A549 (cell line): ENCODE measurements at regions not wholly inside any gene's neighbourhood (a gene's known extent, or its start where the extent isn't known, plus 50 kb on each side); places are given as distances from the start of the nearest gene placed in this dataset.

Experiments
- ATAC-seq, 2 experiments: fragments of 200-7000 bp in 1 of 2; fragments of >200 bp in 1 of 2; cut with Nextera tagmentation in 1 of 2; cut with Tn5 transposase in 1 of 2; 3 replicates each; pipeline versions ENCODE4 v1.8.0 to v1.9.1; 2018 to 2020; ENCODE audit warnings: mild to moderate bottlenecking in 1 of 2, moderate library complexity in 1 of 2
- CTCF ChIA-PET: fragments of 300-600 bp; sonication (Branson Sonifier 250); formaldehyde crosslinking; extraction: SDS; loops from one replicate; lab custom pipeline; 2021; ENCODE audit warnings: antibody characterized with exemption, inconsistent platforms; lab: Yijun Ruan, JAX
- POLR2A ChIA-PET: fragments of 350-600 bp; formaldehyde crosslinking; extraction: SDS; loops from one replicate; lab custom pipeline; 2021; ENCODE audit warnings: antibody characterized with exemption, inconsistent platforms; lab: Yijun Ruan, JAX
- DNase-seq, 2 experiments: peaks; one replicate each; pipeline versions ENCODE4 v3.0.0 to v3.0.0-alpha.2; 2011 to 2016; ENCODE audit warnings: low read depth in 1 of 2, low spot score in 1 of 2
- FAIRE-seq: peaks from 2 replicates; lab custom pipeline; 2011; peaks lifted over from hg19 to GRCh38; lab: Jason Lieb, UNC
- H3K27ac ChIP-seq, 2 experiments: fragments of >200 bp; sonication (Bioruptor Twin); formaldehyde crosslinking; 3 replicates each; pipeline ENCODE4 v1.5.1; 2016 to 2017
- H3K4me1 ChIP-seq: fragments of >200 bp; sonication (Bioruptor Twin); formaldehyde crosslinking; 3 replicates; pipeline ENCODE4 v1.6.1; 2016
- H3K4me2 ChIP-seq: fragments of >200 bp; sonication (Bioruptor Twin); formaldehyde crosslinking; 3 replicates; pipeline ENCODE4 v1.6.1; 2016
- H3K4me3 ChIP-seq: fragments of >200 bp; sonication (Bioruptor Twin); formaldehyde crosslinking; 3 replicates; pipeline ENCODE4 v1.5.1; 2016
- H3K9me3 ChIP-seq: fragments of >200 bp; sonication (Bioruptor Twin); formaldehyde crosslinking; 3 replicates; pipeline ENCODE4 v1.6.1; 2016
- BCL3 ChIP-seq: fragments of >200 bp; sonication (Bioruptor Twin); formaldehyde crosslinking; IDR thresholded peaks from 3 replicates; pipeline ENCODE4 v1.6.1; 2016
- CEBPB ChIP-seq, 2 experiments: fragments of >200 bp in 1 of 2; sonication (Bioruptor Twin) in 1 of 2; formaldehyde crosslinking in 1 of 2; IDR thresholded peaks; 2 replicates each; pipeline ENCODE4 v1.6.1; 2012 to 2016
- EHF ChIP-seq: fragments of 250-450 bp; sonication (Bioruptor Pico); IDR thresholded peaks from 2 replicates; pipeline ENCODE4 v1.5.0; 2020; ENCODE audit warnings: mild to moderate bottlenecking
- EHMT2 ChIP-seq: fragments of 200-600 bp; sonication (generic); IDR thresholded peaks from 2 replicates; pipeline ENCODE4 v1.6.1; 2016; ENCODE audit warnings: antibody characterized with exemption, low read depth, mild to moderate bottlenecking, moderate library complexity
- HDAC2 ChIP-seq: fragments of 200-600 bp; sonication (generic); IDR thresholded peaks from 2 replicates; pipeline ENCODE4 v1.6.1; 2016
- HOXA7 ChIP-seq: fragments of 250-450 bp; sonication (Bioruptor Pico); IDR thresholded peaks from 2 replicates; pipeline ENCODE4 v1.5.0; 2020; ENCODE audit warnings: mild to moderate bottlenecking, moderate library complexity
- KDM1A ChIP-seq: fragments of 200-600 bp; sonication (generic); IDR thresholded peaks from 2 replicates; pipeline ENCODE4 v1.6.1; 2016; ENCODE audit warnings: low read depth, mild to moderate bottlenecking
- KDM5A ChIP-seq: fragments of 200-600 bp; sonication (generic); IDR thresholded peaks from 2 replicates; pipeline ENCODE4 v1.6.1; 2016; ENCODE audit warnings: antibody characterized with exemption, mild to moderate bottlenecking
- MYC ChIP-seq: IDR thresholded peaks from 2 replicates; pipeline ENCODE4 v1.6.1; 2012; ENCODE audit warnings: mild to moderate bottlenecking, inconsistent platforms, low read length, improper control_type of control experiment, borderline replicate concordance
- NFE2L2 ChIP-seq: fragments of 150-350 bp; conservative IDR thresholded peaks from 2 replicates; pipeline ENCODE4 v1.6.1; 2014; ENCODE audit warnings: low read length
- NR3C1 ChIP-seq: fragments of >200 bp; sonication (Bioruptor Twin); formaldehyde crosslinking; IDR thresholded peaks from 3 replicates; pipeline ENCODE4 v1.6.1; 2017
- PHF8 ChIP-seq: fragments of 200-600 bp; sonication (generic); IDR thresholded peaks from 2 replicates; pipeline ENCODE4 v1.6.1; 2016; ENCODE audit warnings: low read depth, mild to moderate bottlenecking, antibody characterized with exemption, moderate library complexity, borderline replicate concordance
- RAD21 ChIP-seq, 2 experiments: fragments of >200 bp in 1 of 2; sonication (Bioruptor Twin) in 1 of 2; formaldehyde crosslinking in 1 of 2; IDR thresholded peaks in 1 of 2; conservative IDR thresholded peaks in 1 of 2; 2 replicates in 1 of 2; 3 replicates in 1 of 2; pipeline ENCODE4 v1.6.1; 2012 to 2018; ENCODE audit warnings: inconsistent platforms in 1 of 2
- RCOR1 ChIP-seq: fragments of 150-350 bp; IDR thresholded peaks from 2 replicates; pipeline ENCODE4 v1.6.1; 2014; ENCODE audit warnings: antibody characterized with exemption, low read length, low read depth
- RFX5 ChIP-seq: fragments of 450-650 bp; IDR thresholded peaks from 2 replicates; pipeline ENCODE4 v1.7.1; 2014; ENCODE audit warnings: antibody characterized with exemption, mild to moderate bottlenecking, moderate library complexity
- RNF2 ChIP-seq: fragments of 200-600 bp; sonication (generic); IDR thresholded peaks from 2 replicates; pipeline ENCODE4 v1.6.1; 2016; ENCODE audit warnings: low read depth, mild to moderate bottlenecking, antibody characterized with exemption, moderate library complexity, borderline replicate concordance
- SMC3 ChIP-seq: fragments of >200 bp; sonication (Bioruptor Twin); formaldehyde crosslinking; IDR thresholded peaks from 3 replicates; pipeline ENCODE4 v1.6.1; 2018; ENCODE audit warnings: inconsistent platforms
- SREBF2 ChIP-seq: fragments of 450-650 bp; IDR thresholded peaks from 2 replicates; pipeline ENCODE4 v1.6.1; 2014; ENCODE audit warnings: mild to moderate bottlenecking, moderate library complexity
- TP53 ChIP-seq: fragments of 250-450 bp; sonication (Bioruptor Pico); IDR thresholded peaks from 2 replicates; pipeline ENCODE4 v1.5.0; 2021; ENCODE audit warnings: mild to moderate bottlenecking, moderate library complexity
- USF2 ChIP-seq: fragments of 450-650 bp; IDR thresholded peaks from 2 replicates; pipeline ENCODE4 v1.6.1; 2014; ENCODE audit warnings: antibody characterized with exemption
- WGBS: methylation state at CpG from one replicate; pipeline ENCODE4 v1.1.6; 2017; ENCODE audit errors: missing lambda C conversion rate; 5-methylcytosine and 5-hydroxymethylcytosine counted together
- TF ChIP-seq, protein P1 (sequence below): fragments of 250-450 bp; sonication (Bioruptor Pico); IDR thresholded peaks from 2 replicates; pipeline ENCODE4 v1.5.0; 2020; ENCODE audit warnings: low read depth, mild to moderate bottlenecking, moderate library complexity
- TF ChIP-seq, protein P2 (sequence below): fragments of 200-600 bp; sonication (generic); IDR thresholded peaks from 2 replicates; pipeline ENCODE4 v1.6.1; 2016; ENCODE audit warnings: antibody characterized with exemption, mild to moderate bottlenecking, moderate library complexity

GRCh38 chr16:13439766-13440165 lies 480.2 kb upstream of the ERCC4 start:
- CTCF ChIA-PET, result no interaction called here
- DNase-seq (no peak), ATAC-seq (no peak), FAIRE-seq (no peak)
- no peak overlapping the region for H3K27ac ChIP-seq
- no peak overlapping the region for H3K4me3 ChIP-seq
- H3K4me1 ChIP-seq, result no peaks in the 10 kb centered on the region
- TF ChIP-seq RAD21 (conservative IDR thresholded peaks at IDR 0.05 in 1 of 2, IDR thresholded peaks at IDR 0.05 in 1 of 2) (no peak), BCL3 (no peak), EHMT2 (no peak)
- TF ChIP-seq, protein P1, sequence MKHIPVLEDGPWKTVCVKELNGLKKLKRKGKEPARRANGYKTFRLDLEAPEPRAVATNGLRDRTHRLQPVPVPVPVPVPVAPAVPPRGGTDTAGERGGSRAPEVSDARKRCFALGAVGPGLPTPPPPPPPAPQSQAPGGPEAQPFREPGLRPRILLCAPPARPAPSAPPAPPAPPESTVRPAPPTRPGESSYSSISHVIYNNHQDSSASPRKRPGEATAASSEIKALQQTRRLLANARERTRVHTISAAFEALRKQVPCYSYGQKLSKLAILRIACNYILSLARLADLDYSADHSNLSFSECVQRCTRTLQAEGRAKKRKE (CRISPR knock-in tag), result no peak
- TF ChIP-seq, all 56 proteins: peak for 0
- H3K4me2 ChIP-seq, result no peak overlapping the region
- 26% methylated on average over 9 of the region's 9 CpGs for WGBS
- no peaks in the 10 kb centered on the region for H3K9me3 ChIP-seq
- POLR2A ChIA-PET, result no interaction called here

GRCh38 chr16:13441675-13442074 lies 478.3 kb upstream of the ERCC4 start:
- FAIRE-seq (no peak), DNase-seq (no peak), ATAC-seq (no peak)
- Histone ChIP-seq H3K4me2 (no peak overlapping the region), H3K27ac (no peak overlapping the region), H3K4me3 (no peak overlapping the region), H3K9me3 (no peaks in the 10 kb centered on the region), H3K4me1 (no peaks in the 10 kb centered on the region)
- TF ChIP-seq SREBF2, result no peak
- no peak for TF ChIP-seq MYC
- no peak for TF ChIP-seq RFX5
- no peak for TF ChIP-seq CEBPB (IDR thresholded peaks at IDR 0.05)
- no peak for TF ChIP-seq KDM5A
- WGBS, result 3% methylated on average over 3 of the region's 3 CpGs
- POLR2A ChIA-PET, result no interaction called here
- CTCF ChIA-PET, result interaction anchor here (0.7 kb wide), 1 partner anchor 12 kb away, joined by 3 read pairs; no protein-coding TSS in a partner anchor

DNA sequence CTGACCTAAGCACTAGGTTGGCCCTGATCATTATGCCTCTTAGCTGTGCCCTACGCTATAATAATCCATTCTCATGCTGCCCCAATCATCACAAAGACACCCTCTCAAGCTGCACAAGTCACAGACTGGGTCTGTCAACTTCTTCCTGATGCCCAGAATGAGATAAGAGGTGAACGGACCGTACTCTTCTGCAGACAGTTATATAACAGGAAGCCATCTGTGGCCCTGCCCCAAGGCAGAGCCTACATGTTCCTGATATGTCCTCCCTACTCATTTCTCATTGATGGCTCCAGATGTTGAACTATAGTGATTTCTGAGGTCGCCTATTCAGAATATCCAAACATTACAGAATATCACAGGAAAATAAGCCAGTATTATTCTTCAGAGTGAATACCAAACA lies 471.6 kb upstream of the ERCC4 start:
- ATAC-seq, result no peak
- DNase-seq, result no peak
- 0% methylated on average over 4 of the region's 4 CpGs for WGBS
- H3K4me1 ChIP-seq, result no peaks in the 10 kb centered on the region
- FAIRE-seq, result no peak
- no peak for TF ChIP-seq HOXA7 (CRISPR knock-in tag)
- TF ChIP-seq, protein P2, sequence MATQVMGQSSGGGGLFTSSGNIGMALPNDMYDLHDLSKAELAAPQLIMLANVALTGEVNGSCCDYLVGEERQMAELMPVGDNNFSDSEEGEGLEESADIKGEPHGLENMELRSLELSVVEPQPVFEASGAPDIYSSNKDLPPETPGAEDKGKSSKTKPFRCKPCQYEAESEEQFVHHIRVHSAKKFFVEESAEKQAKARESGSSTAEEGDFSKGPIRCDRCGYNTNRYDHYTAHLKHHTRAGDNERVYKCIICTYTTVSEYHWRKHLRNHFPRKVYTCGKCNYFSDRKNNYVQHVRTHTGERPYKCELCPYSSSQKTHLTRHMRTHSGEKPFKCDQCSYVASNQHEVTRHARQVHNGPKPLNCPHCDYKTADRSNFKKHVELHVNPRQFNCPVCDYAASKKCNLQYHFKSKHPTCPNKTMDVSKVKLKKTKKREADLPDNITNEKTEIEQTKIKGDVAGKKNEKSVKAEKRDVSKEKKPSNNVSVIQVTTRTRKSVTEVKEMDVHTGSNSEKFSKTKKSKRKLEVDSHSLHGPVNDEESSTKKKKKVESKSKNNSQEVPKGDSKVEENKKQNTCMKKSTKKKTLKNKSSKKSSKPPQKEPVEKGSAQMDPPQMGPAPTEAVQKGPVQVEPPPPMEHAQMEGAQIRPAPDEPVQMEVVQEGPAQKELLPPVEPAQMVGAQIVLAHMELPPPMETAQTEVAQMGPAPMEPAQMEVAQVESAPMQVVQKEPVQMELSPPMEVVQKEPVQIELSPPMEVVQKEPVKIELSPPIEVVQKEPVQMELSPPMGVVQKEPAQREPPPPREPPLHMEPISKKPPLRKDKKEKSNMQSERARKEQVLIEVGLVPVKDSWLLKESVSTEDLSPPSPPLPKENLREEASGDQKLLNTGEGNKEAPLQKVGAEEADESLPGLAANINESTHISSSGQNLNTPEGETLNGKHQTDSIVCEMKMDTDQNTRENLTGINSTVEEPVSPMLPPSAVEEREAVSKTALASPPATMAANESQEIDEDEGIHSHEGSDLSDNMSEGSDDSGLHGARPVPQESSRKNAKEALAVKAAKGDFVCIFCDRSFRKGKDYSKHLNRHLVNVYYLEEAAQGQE, result no peak
- no peak for TF ChIP-seq EHF (CRISPR knock-in tag)
- TF ChIP-seq RNF2, result no peak
- no peak for TF ChIP-seq PHF8
- no peak for TF ChIP-seq RCOR1
- TF ChIP-seq SMC3, result no peak
- no peak for TF ChIP-seq MYC
- TF ChIP-seq NR3C1, result no peak
- TF ChIP-seq KDM1A, result no peak
- TF ChIP-seq USF2, result no peak
- TF ChIP-seq HDAC2, result no peak
- no peak for TF ChIP-seq NFE2L2
- TF ChIP-seq TP53 (CRISPR knock-in tag), result no peak
- TF ChIP-seq, protein P1 (CRISPR knock-in tag), result no peak
- no peak overlapping the region for H3K4me3 ChIP-seq
- no peak overlapping the region for H3K27ac ChIP-seq
- ChIA-PET POLR2A (no interaction called here), CTCF (interaction anchor here (1.1 kb wide), 1 partner anchor 552 kb away, joined by 4 read pairs; no protein-coding TSS in a partner anchor)
- no peak overlapping the region for H3K4me2 ChIP-seq
- no peaks in the 10 kb centered on the region for H3K9me3 ChIP-seq
